Suprapubic skin (tissue), 4 donors: ENCODE measurements at regions not wholly inside any gene's neighbourhood (a gene's known extent, or its start where the extent isn't known, plus 50 kb on each side); places are given as distances from the start of the nearest gene placed in this dataset.

ENCODE experiments used
- DNase-seq, 2 donors: peaks; one replicate each; pipeline ENCODE4 v3.0.0-alpha.2; 2019; ENCODE audit warnings: low spot score in 2 of 2
- H3K27ac ChIP-seq: fragments of 200-600 bp; sonication (generic); one replicate; pipeline ENCODE4 v1.5.1; 2019
- H3K27me3 ChIP-seq: fragments of 200-600 bp; sonication (generic); one replicate; pipeline ENCODE4 v1.5.1; 2019
- H3K36me3 ChIP-seq: fragments of 200-600 bp; sonication (generic); one replicate; pipeline ENCODE4 v1.5.1; 2019
- H3K4me1 ChIP-seq: fragments of 200-600 bp; sonication (generic); one replicate; pipeline ENCODE4 v1.5.1; 2019
- H3K4me3 ChIP-seq: fragments of 200-600 bp; sonication (generic); one replicate; pipeline ENCODE4 v1.5.1; 2019; ENCODE audit warnings: mild to moderate bottlenecking
- H3K9me3 ChIP-seq: fragments of 200-600 bp; sonication (generic); one replicate; pipeline ENCODE4 v1.5.1; 2019
- CTCF ChIP-seq, 2 donors: fragments of 200-600 bp in 1 of 2; fragments of 450-650 bp in 1 of 2; sonication (generic) in 1 of 2; IDR thresholded peaks; one replicate each; pipeline ENCODE4 v1.5.1; 2016 to 2019; ENCODE audit warnings: antibody characterized with exemption in 2 of 2, mild to moderate bottlenecking in 1 of 2, moderate library complexity in 1 of 2
- EP300 ChIP-seq: sonication (generic); formaldehyde crosslinking; IDR thresholded peaks from one replicate; pipeline ENCODE4 v1.6.1; 2017; ENCODE audit warnings: antibody characterized with exemption
- POLR2A ChIP-seq, 2 donors: fragments of 450-650 bp; IDR thresholded peaks; one replicate each; pipeline ENCODE4 v1.6.1; 2017; ENCODE audit warnings: antibody characterized with exemption in 2 of 2, mild to moderate bottlenecking in 2 of 2, moderate library complexity in 2 of 2
- POLR2AphosphoS5 ChIP-seq, 3 donors: sonication (generic); formaldehyde crosslinking; IDR thresholded peaks; one replicate each; pipeline ENCODE4 v1.6.1; 2017; ENCODE audit warnings: antibody characterized with exemption in 3 of 3
- WGBS: methylation state at CpG from one replicate; pipeline ENCODE4 v1.1.5; 2018; 5-methylcytosine and 5-hydroxymethylcytosine counted together

- Histone ChIP-seq H3K4me1 (no peaks in the 10 kb centered on the region), H3K27ac (no peak overlapping the region), H3K27me3 (no peaks in the 10 kb centered on the region), H3K36me3 (no peaks in the 10 kb centered on the region), H3K9me3 (no peaks in the 10 kb centered on the region), H3K4me3 (no peak overlapping the region)
- no peak for TF ChIP-seq CTCF (IDR thresholded peaks at IDR 0.05)
- no peak for TF ChIP-seq POLR2A (IDR thresholded peaks at IDR 0.05)
- TF ChIP-seq POLR2AphosphoS5 (IDR thresholded peaks at IDR 0.05) = no peak
- TF ChIP-seq EP300 = no peak
- 83% methylated on average over 2 of the region's 2 CpGs for WGBS
- DNase-seq = no peak
Observed at GRCh38 chr2:215699700-215700538, 264.1 kb upstream of the FN1 start.

DNA sequence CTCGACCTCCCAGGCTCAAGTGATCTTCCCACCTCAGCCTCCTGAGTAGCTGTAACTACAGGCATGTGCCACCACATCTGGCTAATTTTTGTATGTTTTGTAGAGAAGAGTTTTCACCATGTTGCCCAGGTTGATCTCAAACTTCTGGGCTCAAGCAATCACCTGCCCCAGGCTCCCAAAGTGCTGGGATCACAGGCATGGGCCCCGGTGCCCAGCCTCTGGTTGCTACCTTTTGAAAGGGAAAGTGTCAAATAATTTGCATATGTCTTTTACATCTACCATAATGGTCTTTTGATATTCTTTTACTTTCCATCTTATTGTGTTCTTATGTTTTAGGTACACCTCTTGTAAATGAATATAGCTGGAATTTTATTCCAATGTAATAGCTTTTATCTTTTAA lies 263.1 kb upstream of the FN1 start:
- no peaks in the 10 kb centered on the region for H3K36me3 ChIP-seq
- H3K9me3 ChIP-seq = no peaks in the 10 kb centered on the region
- H3K4me3 ChIP-seq = no peak overlapping the region
- DNase-seq = no peak
- TF ChIP-seq POLR2AphosphoS5 (IDR thresholded peaks at IDR 0.05) (no peak), CTCF (IDR thresholded peaks at IDR 0.05) (no peak), EP300 (no peak), POLR2A (IDR thresholded peaks at IDR 0.05) (no peak)
- no peak overlapping the region for H3K27ac ChIP-seq
- H3K27me3 ChIP-seq = no peaks in the 10 kb centered on the region
- H3K4me1 ChIP-seq = no peaks in the 10 kb centered on the region
- 86% methylated on average over 2 of the region's 2 CpGs for WGBS

DNA sequence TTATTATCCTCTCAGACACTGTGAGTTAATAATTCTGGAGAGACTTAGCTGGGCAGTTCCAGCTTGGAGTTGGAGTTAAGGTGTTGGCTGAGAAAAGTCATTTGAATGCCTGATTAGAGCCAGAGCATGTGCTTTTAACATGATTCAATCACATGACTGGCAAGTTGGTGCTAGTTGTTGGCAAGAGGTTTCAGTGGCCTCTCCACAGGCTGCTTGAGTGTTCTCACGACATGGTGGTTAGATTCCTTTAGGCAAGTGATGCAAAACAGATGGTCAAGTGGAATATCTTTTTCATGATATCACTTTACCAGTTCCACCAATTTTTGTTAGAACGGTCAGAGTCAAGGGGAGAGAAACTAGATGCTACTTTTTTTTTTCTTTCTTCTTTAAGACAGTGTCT lies 262.7 kb upstream of the FN1 start:
- TF ChIP-seq POLR2A (IDR thresholded peaks at IDR 0.05) (no peak), CTCF (IDR thresholded peaks at IDR 0.05) (no peak), POLR2AphosphoS5 (IDR thresholded peaks at IDR 0.05) (no peak), EP300 (no peak)
- Histone ChIP-seq H3K4me3 (no peak overlapping the region), H3K27ac (no peak overlapping the region), H3K27me3 (no peaks in the 10 kb centered on the region), H3K36me3 (no peaks in the 10 kb centered on the region), H3K9me3 (no peaks in the 10 kb centered on the region), H3K4me1 (no peaks in the 10 kb centered on the region)
- WGBS = 42% methylated on average over 2 of the region's 2 CpGs
- no peak for DNase-seq

- no peaks in the 10 kb centered on the region for H3K9me3 ChIP-seq
- H3K27me3 ChIP-seq = no peaks in the 10 kb centered on the region
- H3K4me3 ChIP-seq = no peak overlapping the region
- no peak for TF ChIP-seq POLR2AphosphoS5 (IDR thresholded peaks at IDR 0.05)
- no peak for TF ChIP-seq POLR2A (IDR thresholded peaks at IDR 0.05)
- TF ChIP-seq EP300 = no peak
- TF ChIP-seq CTCF (IDR thresholded peaks at IDR 0.05) = no peak
- 81% methylated on average over 6 of the region's 6 CpGs for WGBS
- no peak overlapping the region for H3K27ac ChIP-seq
- no peak for DNase-seq
- H3K36me3 ChIP-seq = no peaks in the 10 kb centered on the region
- H3K4me1 ChIP-seq = peaks cover under 1% of the 10 kb centered on the region
Observed at GRCh38 chr2:215697496-215697895, 261.6 kb upstream of the FN1 start.

DNA sequence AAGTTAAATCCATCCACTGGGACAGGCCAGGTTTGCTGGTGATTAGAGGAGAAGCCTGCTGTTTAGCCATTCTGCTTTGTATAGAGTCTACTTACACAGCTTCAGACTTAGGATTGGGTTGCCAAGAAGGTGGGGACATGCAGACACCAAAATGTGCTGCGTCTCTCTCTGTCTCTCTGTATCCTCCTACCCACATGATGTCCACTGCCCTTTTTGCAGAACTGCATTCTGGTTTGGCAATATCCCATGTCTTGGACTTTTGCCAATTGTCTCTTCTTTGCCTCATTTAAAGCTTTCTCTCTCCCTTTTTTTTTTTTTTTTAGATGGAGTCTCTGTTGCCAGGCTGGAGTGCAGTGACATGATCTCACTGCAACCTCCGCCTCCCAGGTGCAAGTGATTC lies 261.1 kb upstream of the FN1 start:
- WGBS = 87% methylated on average over 2 of the region's 2 CpGs

More for the DNA sequence above, 261.1 kb upstream of the FN1 start:
- no peaks in the 10 kb centered on the region for H3K27me3 ChIP-seq
- H3K9me3 ChIP-seq = no peaks in the 10 kb centered on the region
- peaks cover 2% of the 10 kb centered on the region for H3K4me1 ChIP-seq
- H3K36me3 ChIP-seq = no peaks in the 10 kb centered on the region
- H3K27ac ChIP-seq = no peak overlapping the region
- no peak for TF ChIP-seq CTCF (IDR thresholded peaks at IDR 0.05)
- no peak for TF ChIP-seq EP300
- TF ChIP-seq POLR2AphosphoS5 (IDR thresholded peaks at IDR 0.05) = no peak
- no peak for TF ChIP-seq POLR2A (IDR thresholded peaks at IDR 0.05)
- no peak for DNase-seq
- no peak overlapping the region for H3K4me3 ChIP-seq
